ENCODE measurements at regions not wholly inside any gene's neighbourhood (a gene's known extent, or its start where the extent isn't known, plus 50 kb on each side); places are given as distances from the start of the nearest gene placed in this dataset.

DNA sequence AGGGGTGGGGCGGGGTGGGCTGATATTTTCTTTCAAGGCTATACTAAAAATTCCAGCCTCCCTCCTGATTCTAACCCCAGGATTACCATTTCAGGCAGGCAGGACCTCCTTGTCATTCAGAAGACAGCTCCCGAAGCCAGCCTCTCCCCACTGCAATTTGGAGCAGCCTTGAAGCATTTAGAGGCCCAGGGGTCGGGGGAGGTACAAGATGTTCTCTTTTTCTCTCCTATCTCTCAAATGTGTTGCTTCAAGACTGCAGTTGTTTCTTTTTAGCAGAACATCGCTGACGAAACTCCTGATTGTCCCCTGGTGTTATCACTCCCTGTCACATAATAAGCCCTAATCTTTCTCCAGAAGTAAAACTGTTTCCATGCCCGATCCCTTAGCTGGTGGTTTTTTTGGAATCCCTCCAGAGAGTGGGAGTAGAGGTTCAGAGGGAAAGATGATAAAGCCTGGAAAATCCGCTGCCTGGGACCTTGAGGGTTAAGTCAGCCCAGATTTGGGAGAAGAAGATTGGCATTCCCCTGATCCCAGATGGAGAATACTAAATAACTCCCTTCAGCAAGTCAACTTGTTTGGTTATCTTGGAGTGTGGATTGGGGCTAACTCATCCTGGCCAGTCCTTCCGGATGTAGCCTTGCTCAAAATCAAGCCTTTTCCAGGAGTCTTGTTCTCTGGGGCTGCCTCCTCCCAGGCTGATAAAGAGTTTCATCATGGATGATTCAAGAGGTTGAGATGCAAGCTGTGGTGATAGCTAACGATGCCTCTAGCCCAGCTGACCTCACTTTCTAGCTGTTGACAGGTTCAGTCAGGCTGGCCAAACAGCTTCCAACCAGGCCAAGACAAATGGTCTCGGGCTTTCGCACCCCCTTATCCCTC, 71.3 kb downstream of the SOX9 start:
- TF ChIP-seq, protein P1, sequence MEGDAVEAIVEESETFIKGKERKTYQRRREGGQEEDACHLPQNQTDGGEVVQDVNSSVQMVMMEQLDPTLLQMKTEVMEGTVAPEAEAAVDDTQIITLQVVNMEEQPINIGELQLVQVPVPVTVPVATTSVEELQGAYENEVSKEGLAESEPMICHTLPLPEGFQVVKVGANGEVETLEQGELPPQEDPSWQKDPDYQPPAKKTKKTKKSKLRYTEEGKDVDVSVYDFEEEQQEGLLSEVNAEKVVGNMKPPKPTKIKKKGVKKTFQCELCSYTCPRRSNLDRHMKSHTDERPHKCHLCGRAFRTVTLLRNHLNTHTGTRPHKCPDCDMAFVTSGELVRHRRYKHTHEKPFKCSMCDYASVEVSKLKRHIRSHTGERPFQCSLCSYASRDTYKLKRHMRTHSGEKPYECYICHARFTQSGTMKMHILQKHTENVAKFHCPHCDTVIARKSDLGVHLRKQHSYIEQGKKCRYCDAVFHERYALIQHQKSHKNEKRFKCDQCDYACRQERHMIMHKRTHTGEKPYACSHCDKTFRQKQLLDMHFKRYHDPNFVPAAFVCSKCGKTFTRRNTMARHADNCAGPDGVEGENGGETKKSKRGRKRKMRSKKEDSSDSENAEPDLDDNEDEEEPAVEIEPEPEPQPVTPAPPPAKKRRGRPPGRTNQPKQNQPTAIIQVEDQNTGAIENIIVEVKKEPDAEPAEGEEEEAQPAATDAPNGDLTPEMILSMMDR (IDR thresholded peaks at IDR 0.05): no peak
- TF ChIP-seq RNF2 (IDR thresholded peaks at IDR 0.05; ENCODE audit: borderline replicate concordance, low read depth) (no peak), CHD2 (IDR thresholded peaks at IDR 0.05; ENCODE audit: low read length, partially characterized antibody) (no peak), POLR2A (IDR thresholded peaks at IDR 0.05; ENCODE audit: low read length) (no peak), ESRRA (IDR thresholded peaks at IDR 0.05; ENCODE audit: borderline replicate concordance, low read length) (no peak), SMC3 (IDR thresholded peaks at IDR 0.05) (no peak), KDM1A (IDR thresholded peaks at IDR 0.05; ENCODE audit: low read depth) (no peak), PHF8 (IDR thresholded peaks at IDR 0.05; ENCODE audit: borderline replicate concordance, low read depth) (no peak)
- TF ChIP-seq, protein P2, sequence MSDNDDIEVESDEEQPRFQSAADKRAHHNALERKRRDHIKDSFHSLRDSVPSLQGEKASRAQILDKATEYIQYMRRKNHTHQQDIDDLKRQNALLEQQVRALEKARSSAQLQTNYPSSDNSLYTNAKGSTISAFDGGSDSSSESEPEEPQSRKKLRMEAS (IDR thresholded peaks at IDR 0.05): no peak
- TF ChIP-seq, protein P3, sequence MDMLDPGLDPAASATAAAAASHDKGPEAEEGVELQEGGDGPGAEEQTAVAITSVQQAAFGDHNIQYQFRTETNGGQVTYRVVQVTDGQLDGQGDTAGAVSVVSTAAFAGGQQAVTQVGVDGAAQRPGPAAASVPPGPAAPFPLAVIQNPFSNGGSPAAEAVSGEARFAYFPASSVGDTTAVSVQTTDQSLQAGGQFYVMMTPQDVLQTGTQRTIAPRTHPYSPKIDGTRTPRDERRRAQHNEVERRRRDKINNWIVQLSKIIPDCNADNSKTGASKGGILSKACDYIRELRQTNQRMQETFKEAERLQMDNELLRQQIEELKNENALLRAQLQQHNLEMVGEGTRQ (IDR thresholded peaks at IDR 0.05): no peak
